Mucosa of descending colon (tissue), 3 donors: ENCODE measurements at regions not wholly inside any gene's neighbourhood (a gene's known extent, or its start where the extent isn't known, plus 50 kb on each side); places are given as distances from the start of the nearest gene placed in this dataset.

Experiments used
- ATAC-seq: fragments of 200-7000 bp; cut with Tn5 transposase; one replicate; pipeline ENCODE4 v1.9.1; 2020; ENCODE audit warnings: mild to moderate bottlenecking, moderate library complexity
- DNase-seq, 3 donors: peaks; one replicate each; pipeline ENCODE4 v3.0.0-alpha.2; 2020
- H3K36me3 ChIP-seq: fragments of 200-600 bp; one replicate; pipeline ENCODE4 v1.8.0; 2021; ENCODE audit warnings: low read depth, mild to moderate bottlenecking
- H3K4me1 ChIP-seq: fragments of 200-600 bp; one replicate; pipeline ENCODE4 v1.8.0; 2021; ENCODE audit warnings: low read depth, mild to moderate bottlenecking
- H3K4me3 ChIP-seq: fragments of 200-600 bp; one replicate; pipeline ENCODE4 v1.8.0; 2021; ENCODE audit warnings: mild to moderate bottlenecking
- H3K9me3 ChIP-seq: fragments of 200-600 bp; one replicate; pipeline ENCODE4 v1.8.0; 2021; ENCODE audit warnings: mild to moderate bottlenecking
- intact Hi-C, 2 donors: fragments of 100-400 bp; cut with DNase I in 1 of 2; cut with micrococcal nuclease in 1 of 2; formaldehyde crosslinking; loops; one replicate each; pipeline versions ENCODE4 v1.11.0 to v1.11.1; 2022; cut with DNase I, micrococcal nuclease
- TF ChIP-seq, protein P1 (sequence below): fragments of 200-600 bp; IDR thresholded peaks from one replicate; pipeline ENCODE4 v1.8.0; 2022; ENCODE audit warnings: antibody characterized with exemption, mild to moderate bottlenecking
- donor health status: DM: no; HTN: no; CAD: no; lungs with moderate emphysema.
- donor health status: DM: no; HTN: no; CAD: no.
- donor health status: DM: no; HTN: yes; CAD: no.

GRCh38 chr6:125552819-125553218 lies 196.6 kb upstream of the HEY2 start:
- H3K36me3 ChIP-seq = no peaks in the 10 kb centered on the region
- no peaks in the 10 kb centered on the region for H3K4me1 ChIP-seq
- TF ChIP-seq, protein P1, sequence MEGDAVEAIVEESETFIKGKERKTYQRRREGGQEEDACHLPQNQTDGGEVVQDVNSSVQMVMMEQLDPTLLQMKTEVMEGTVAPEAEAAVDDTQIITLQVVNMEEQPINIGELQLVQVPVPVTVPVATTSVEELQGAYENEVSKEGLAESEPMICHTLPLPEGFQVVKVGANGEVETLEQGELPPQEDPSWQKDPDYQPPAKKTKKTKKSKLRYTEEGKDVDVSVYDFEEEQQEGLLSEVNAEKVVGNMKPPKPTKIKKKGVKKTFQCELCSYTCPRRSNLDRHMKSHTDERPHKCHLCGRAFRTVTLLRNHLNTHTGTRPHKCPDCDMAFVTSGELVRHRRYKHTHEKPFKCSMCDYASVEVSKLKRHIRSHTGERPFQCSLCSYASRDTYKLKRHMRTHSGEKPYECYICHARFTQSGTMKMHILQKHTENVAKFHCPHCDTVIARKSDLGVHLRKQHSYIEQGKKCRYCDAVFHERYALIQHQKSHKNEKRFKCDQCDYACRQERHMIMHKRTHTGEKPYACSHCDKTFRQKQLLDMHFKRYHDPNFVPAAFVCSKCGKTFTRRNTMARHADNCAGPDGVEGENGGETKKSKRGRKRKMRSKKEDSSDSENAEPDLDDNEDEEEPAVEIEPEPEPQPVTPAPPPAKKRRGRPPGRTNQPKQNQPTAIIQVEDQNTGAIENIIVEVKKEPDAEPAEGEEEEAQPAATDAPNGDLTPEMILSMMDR = no peak
- intact Hi-C loops = no loop called here
- no peaks in the 10 kb centered on the region for H3K9me3 ChIP-seq
- no peak overlapping the region for H3K4me3 ChIP-seq
- ATAC-seq = no peak
- DNase-seq = no peak

GRCh38 chr6:125554456-125554855 lies 195.0 kb upstream of the HEY2 start:
- intact Hi-C loops = no loop called here
- Histone ChIP-seq H3K9me3 (no peaks in the 10 kb centered on the region), H3K4me1 (no peaks in the 10 kb centered on the region), H3K36me3 (no peaks in the 10 kb centered on the region), H3K4me3 (no peak overlapping the region)
- DNase-seq (no peak), ATAC-seq (no peak)
- TF ChIP-seq, protein P1 = no peak

- DNase-seq (no peak), ATAC-seq (no peak)
- TF ChIP-seq, protein P1 = no peak
- Histone ChIP-seq H3K4me1 (no peaks in the 10 kb centered on the region), H3K4me3 (no peak overlapping the region), H3K36me3 (no peaks in the 10 kb centered on the region), H3K9me3 (no peaks in the 10 kb centered on the region)
- intact Hi-C loops = no loop called here
Measured at GRCh38 chr6:125558241-125558843, 191.1 kb upstream of the HEY2 start.

GRCh38 chr6:125558907-125559306 lies 190.5 kb upstream of the HEY2 start:
- Histone ChIP-seq H3K4me1 (no peaks in the 10 kb centered on the region), H3K4me3 (no peak overlapping the region), H3K9me3 (no peaks in the 10 kb centered on the region), H3K36me3 (no peaks in the 10 kb centered on the region)
- intact Hi-C loops = no loop called here
- no peak for DNase-seq
- ATAC-seq = no peak
- TF ChIP-seq, protein P1 = no peak

GRCh38 chr6:125562156-125562555 lies 187.3 kb upstream of the HEY2 start:
- no peak overlapping the region for H3K4me3 ChIP-seq
- H3K36me3 ChIP-seq = no peaks in the 10 kb centered on the region
- TF ChIP-seq, protein P1 = no peak
- DNase-seq (no peak), ATAC-seq (no peak)
- intact Hi-C loops = no loop called here
- H3K4me1 ChIP-seq = no peaks in the 10 kb centered on the region
- no peaks in the 10 kb centered on the region for H3K9me3 ChIP-seq

DNA sequence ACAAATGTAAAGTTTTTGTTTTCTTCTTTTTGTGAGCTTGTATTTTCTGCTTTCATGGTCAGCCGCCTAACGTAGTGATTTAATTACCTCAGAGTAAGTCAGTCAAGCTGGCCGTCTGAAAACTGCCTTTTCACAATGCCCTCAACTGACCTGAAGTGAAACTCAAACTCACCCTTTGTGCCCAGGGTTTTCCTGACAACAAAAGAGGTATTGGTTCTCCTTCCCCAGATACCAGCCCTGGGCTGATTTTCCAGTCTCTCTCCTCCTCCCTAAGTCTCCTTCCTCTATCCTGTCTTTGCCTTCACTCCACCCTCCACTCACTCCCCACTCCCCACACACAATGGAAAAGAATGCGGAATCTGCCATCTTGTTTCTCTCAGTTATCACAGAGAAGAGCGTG lies 184.5 kb upstream of the HEY2 start:
- Histone ChIP-seq H3K36me3 (no peaks in the 10 kb centered on the region), H3K4me3 (no peak overlapping the region), H3K9me3 (no peaks in the 10 kb centered on the region), H3K4me1 (no peaks in the 10 kb centered on the region)
- TF ChIP-seq, protein P1 = no peak
- no peak for ATAC-seq
- no peak for DNase-seq
- intact Hi-C loops = no loop called here
